DND-41 (cell line): ENCODE measurements at regions not wholly inside any gene's neighbourhood (a gene's known extent, or its start where the extent isn't known, plus 50 kb on each side); places are given as distances from the start of the nearest gene placed in this dataset.

Source experiments
- ATAC-seq: fragments of 200-7000 bp; cut with Tn5 transposase; 3 replicates; pipeline ENCODE4 v1.9.1; 2021; ENCODE audit warnings: low read depth; ENCODE audit not compliant: insufficient read depth
- DNase-seq: peaks from one replicate; pipeline ENCODE4 v3.0.0-alpha.2; 2020
- H2AFZ ChIP-seq: 2 replicates; pipeline ENCODE4 v1.6.0; 2012; ENCODE audit warnings: low read depth, low read length
- H3K27ac ChIP-seq: 2 replicates; pipeline ENCODE4 v1.5.1; 2012; ENCODE audit warnings: low read length, inconsistent platforms
- H3K27me3 ChIP-seq: fragments of 200-600 bp; sonication (generic); 2 replicates; pipeline ENCODE4 v1.6.0; 2012; ENCODE audit warnings: low read length, mild to moderate bottlenecking, inconsistent platforms; ENCODE audit not compliant: insufficient read depth, poor library complexity
- H3K36me3 ChIP-seq: 2 replicates; pipeline ENCODE4 v1.5.1; 2012; ENCODE audit warnings: low read length, inconsistent platforms; ENCODE audit not compliant: insufficient read depth
- H3K4me1 ChIP-seq: 2 replicates; pipeline ENCODE4 v1.5.1; 2012; ENCODE audit warnings: mild to moderate bottlenecking, low read length; ENCODE audit not compliant: insufficient read depth
- H3K4me2 ChIP-seq: 2 replicates; pipeline ENCODE4 v1.6.0; 2012; ENCODE audit warnings: mild to moderate bottlenecking, moderate library complexity, low read length, inconsistent platforms; ENCODE audit not compliant: insufficient read depth
- H3K4me3 ChIP-seq, 2 experiments: fragments of 200-600 bp in 1 of 2; shearing (Covaris generic) in 1 of 2; 2 replicates each; pipeline ENCODE4 v1.5.1; 2012 to 2016; ENCODE audit warnings: inconsistent platforms in 2 of 2, low read length in 2 of 2, mild to moderate bottlenecking in 2 of 2, low read depth in 1 of 2, moderate library complexity in 1 of 2
- H3K79me2 ChIP-seq: 2 replicates; pipeline ENCODE4 v1.6.0; 2012; ENCODE audit warnings: low read length, inconsistent platforms; ENCODE audit not compliant: insufficient read depth
- H3K9ac ChIP-seq: 2 replicates; pipeline ENCODE4 v1.6.0; 2012; ENCODE audit warnings: low read depth, mild to moderate bottlenecking, inconsistent platforms, low read length, moderate library complexity
- H3K9me3 ChIP-seq: 2 replicates; pipeline ENCODE4 v1.5.1; 2012; ENCODE audit warnings: low read length, moderate library complexity, mild to moderate bottlenecking, inconsistent platforms; ENCODE audit not compliant: insufficient read depth, severe bottlenecking
- H4K20me1 ChIP-seq: 2 replicates; pipeline ENCODE4 v1.6.0; 2012; ENCODE audit warnings: low read length; ENCODE audit not compliant: insufficient read depth
- EZH2 ChIP-seq: IDR thresholded peaks from 3 replicates; pipeline ENCODE4 v1.6.1; 2012; ENCODE audit warnings: borderline replicate concordance, low read depth, mild to moderate bottlenecking, moderate library complexity, low read length, inconsistent platforms; ENCODE audit not compliant: severe bottlenecking
- TF ChIP-seq, protein P1 (sequence below): IDR thresholded peaks from 2 replicates; pipeline ENCODE4 v1.5.1; 2012; ENCODE audit warnings: borderline replicate concordance, low read length, moderate library complexity, mild to moderate bottlenecking; ENCODE audit not compliant: poor library complexity, severe bottlenecking; ENCODE audit errors: extremely low read depth

DNA sequence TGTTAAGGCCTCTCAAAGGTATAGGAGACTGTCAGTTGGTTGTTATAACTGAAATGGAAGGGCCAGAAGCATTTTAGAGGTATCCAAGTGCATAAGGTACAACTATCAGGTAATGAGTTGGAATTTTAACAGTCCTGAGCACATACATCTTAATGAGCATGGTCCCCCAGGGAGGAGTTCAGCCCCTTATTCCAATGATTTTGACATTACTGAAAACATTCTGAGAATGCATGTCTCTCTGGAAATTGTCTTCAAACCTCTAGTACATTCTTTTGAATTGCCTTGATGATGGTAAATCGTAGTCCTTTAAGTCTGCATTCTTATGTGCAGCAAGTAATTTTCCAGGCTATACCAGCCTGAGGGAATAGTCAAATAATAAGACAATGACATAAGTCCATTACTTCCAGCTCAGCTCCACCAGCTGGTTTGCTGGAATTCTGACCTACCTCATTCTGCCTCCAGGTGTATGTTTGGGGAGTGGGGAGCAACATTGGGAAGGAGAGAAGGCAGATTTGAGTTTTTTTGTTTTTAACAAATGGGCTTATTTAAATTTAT lies 239.2 kb downstream of the MSRB3 start:
- no peak overlapping the region for H3K4me2 ChIP-seq
- H3K4me3 ChIP-seq, result no peak overlapping the region
- TF ChIP-seq, protein P1, sequence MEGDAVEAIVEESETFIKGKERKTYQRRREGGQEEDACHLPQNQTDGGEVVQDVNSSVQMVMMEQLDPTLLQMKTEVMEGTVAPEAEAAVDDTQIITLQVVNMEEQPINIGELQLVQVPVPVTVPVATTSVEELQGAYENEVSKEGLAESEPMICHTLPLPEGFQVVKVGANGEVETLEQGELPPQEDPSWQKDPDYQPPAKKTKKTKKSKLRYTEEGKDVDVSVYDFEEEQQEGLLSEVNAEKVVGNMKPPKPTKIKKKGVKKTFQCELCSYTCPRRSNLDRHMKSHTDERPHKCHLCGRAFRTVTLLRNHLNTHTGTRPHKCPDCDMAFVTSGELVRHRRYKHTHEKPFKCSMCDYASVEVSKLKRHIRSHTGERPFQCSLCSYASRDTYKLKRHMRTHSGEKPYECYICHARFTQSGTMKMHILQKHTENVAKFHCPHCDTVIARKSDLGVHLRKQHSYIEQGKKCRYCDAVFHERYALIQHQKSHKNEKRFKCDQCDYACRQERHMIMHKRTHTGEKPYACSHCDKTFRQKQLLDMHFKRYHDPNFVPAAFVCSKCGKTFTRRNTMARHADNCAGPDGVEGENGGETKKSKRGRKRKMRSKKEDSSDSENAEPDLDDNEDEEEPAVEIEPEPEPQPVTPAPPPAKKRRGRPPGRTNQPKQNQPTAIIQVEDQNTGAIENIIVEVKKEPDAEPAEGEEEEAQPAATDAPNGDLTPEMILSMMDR, result no peak
- TF ChIP-seq EZH2, result no peak
- H4K20me1 ChIP-seq, result no peaks in the 10 kb centered on the region
- DNase-seq (no peak), ATAC-seq (no peak)
- H3K9ac ChIP-seq, result no peak overlapping the region
- H3K79me2 ChIP-seq, result no peaks in the 10 kb centered on the region
- H3K9me3 ChIP-seq, result no peaks in the 10 kb centered on the region
- no peaks in the 10 kb centered on the region for H3K36me3 ChIP-seq
- no peaks in the 10 kb centered on the region for H3K4me1 ChIP-seq
- H3K27me3 ChIP-seq, result no peaks in the 10 kb centered on the region
- H3K27ac ChIP-seq, result no peak overlapping the region
- H2AFZ ChIP-seq, result no peak overlapping the region

DNA sequence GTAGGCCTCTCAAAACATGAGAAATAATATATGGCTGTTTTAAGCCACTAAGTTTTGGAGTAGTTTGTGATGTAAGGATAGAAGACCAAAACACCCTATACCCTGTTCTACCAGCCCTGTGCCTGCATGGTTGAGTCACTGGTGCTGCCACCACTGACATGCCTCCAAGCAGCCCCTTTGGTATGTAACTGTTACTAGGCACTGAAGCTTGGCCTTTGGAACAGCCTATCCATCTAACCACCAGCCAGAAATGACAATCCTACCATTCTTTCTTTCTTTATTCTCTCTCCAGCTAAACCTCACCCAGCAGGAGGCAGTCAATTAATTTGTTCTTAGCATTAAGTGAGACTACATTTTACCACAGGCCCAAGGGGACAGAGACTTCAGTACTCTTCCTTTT lies 240.3 kb downstream of the MSRB3 start:
- Histone ChIP-seq H3K4me2 (no peak overlapping the region), H3K36me3 (no peaks in the 10 kb centered on the region), H3K9me3 (no peaks in the 10 kb centered on the region), H3K4me1 (no peaks in the 10 kb centered on the region), H3K9ac (no peak overlapping the region), H4K20me1 (no peaks in the 10 kb centered on the region), H2AFZ (no peak overlapping the region), H3K27ac (no peak overlapping the region), H3K27me3 (no peaks in the 10 kb centered on the region), H3K4me3 (no peak overlapping the region), H3K79me2 (no peaks in the 10 kb centered on the region)
- DNase-seq (no peak), ATAC-seq (no peak)
- TF ChIP-seq EZH2, result no peak
- TF ChIP-seq, protein P1, result no peak

DNA sequence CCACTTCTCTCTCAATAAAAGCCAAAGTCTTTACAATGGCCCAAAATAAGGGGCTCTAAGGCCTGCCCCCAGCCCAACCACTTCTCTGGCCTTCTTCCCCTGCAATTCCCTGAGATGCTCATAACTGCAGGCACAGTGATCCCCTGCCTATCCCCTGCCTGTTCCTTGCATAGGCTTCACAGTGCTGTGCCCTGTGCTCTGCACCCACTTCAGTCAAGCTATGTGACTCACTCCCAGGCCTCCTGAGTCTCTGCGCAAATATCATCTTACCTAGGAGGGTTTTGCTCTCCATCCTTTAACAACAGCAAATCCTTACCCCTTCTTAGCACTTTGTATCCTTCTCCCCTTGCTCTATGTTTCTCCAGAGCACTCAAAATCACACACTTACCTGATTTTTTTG lies 242.2 kb downstream of the MSRB3 start:
- Histone ChIP-seq H3K9me3 (no peaks in the 10 kb centered on the region), H4K20me1 (no peaks in the 10 kb centered on the region), H3K79me2 (no peaks in the 10 kb centered on the region), H3K9ac (no peak overlapping the region), H3K27me3 (no peaks in the 10 kb centered on the region), H2AFZ (no peak overlapping the region), H3K4me2 (no peak overlapping the region), H3K27ac (no peak overlapping the region), H3K4me1 (no peaks in the 10 kb centered on the region), H3K36me3 (no peaks in the 10 kb centered on the region), H3K4me3 (no peak overlapping the region)
- TF ChIP-seq EZH2, result no peak
- TF ChIP-seq, protein P1, result no peak
- DNase-seq, result no peak
- no peak for ATAC-seq
